ENCODE measurements at regions not wholly inside any gene's neighbourhood (a gene's known extent, or its start where the extent isn't known, plus 50 kb on each side); places are given as distances from the start of the nearest gene placed in this dataset.

DNA sequence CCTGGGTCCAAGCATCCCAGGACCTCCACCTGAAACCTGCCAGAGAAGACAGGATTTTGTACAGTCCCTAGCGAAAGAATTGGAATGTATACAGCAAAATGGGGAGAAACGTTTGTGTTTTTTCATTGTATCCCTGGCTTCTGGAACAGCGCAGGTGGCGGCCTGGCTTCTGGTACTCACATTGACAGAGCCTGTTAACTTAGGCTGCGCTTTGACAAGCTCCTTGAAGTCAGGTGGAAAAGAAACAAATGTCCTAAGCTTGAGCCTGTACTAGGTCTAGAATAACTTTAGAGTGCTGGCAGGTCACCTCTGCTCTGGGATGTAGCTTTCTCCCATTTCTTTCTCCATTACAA, 343.7 kb upstream of the KLF3 start:
- POLR2A ChIA-PET = interaction anchor here (0.6 kb wide), 2 partner anchors 13 to 204 kb away, joined by 4 to 5 read pairs; no protein-coding TSS in a partner anchor
- no peak for TF ChIP-seq CTCF (IDR thresholded peaks at IDR 0.05; ENCODE audit: control extremely low read depth, extremely low read depth, low read depth, missing control alignments)
- CTCF ChIA-PET = interaction anchor here (0.6 to 7.2 kb wide), 35 partner anchors 9 to 814 kb away, joined by 3 to 63 read pairs (median 5); no protein-coding TSS in a partner anchor
- no peak for DNase-seq (ENCODE audit: extremely low spot score)

DNA sequence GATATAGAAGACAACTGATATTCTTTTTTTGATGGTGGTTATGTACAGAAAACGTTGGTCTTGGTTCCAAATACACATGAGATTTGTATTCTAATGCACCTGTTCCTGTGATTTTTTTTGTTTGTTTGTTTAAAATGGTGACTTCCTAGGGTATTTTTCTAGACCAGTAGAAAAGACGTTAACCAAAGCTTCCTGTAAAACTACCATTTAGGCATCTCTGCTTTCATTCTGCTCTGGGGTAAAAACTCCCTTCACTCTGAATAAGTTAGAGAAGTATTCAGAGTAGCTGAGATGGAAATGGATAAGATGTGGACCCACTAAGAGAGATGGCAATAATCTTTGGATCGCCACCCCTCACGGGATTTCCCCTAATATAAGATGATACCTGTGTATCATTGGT, 343.2 kb upstream of the KLF3 start:
- CTCF ChIA-PET = interaction anchor here (0.6 to 7.2 kb wide), 25 partner anchors 9 to 414 kb away, joined by 3 to 63 read pairs (median 5); no protein-coding TSS in a partner anchor
- no peak for TF ChIP-seq CTCF (IDR thresholded peaks at IDR 0.05; ENCODE audit: control extremely low read depth, extremely low read depth, low read depth, missing control alignments)
- POLR2A ChIA-PET = no interaction called here
- no peak for DNase-seq (ENCODE audit: extremely low spot score)

- ChIA-PET CTCF (interaction anchor here (0.7 to 3.4 kb wide), 7 partner anchors 8 to 460 kb away, joined by 3 to 18 read pairs (median 4); partner anchors contain the start of gene TLR10), POLR2A (interaction anchor here (0.5 kb wide), 1 partner anchor 610 kb away, joined by 4 read pairs; no protein-coding TSS in a partner anchor)
- no peak for TF ChIP-seq CTCF (IDR thresholded peaks at IDR 0.05; ENCODE audit: control extremely low read depth, extremely low read depth, low read depth, missing control alignments)
- DNase-seq (ENCODE audit: extremely low spot score) = no peak
Measured at GRCh38 chr4:38322714-38323113, 341.3 kb upstream of the KLF3 start.

DNA sequence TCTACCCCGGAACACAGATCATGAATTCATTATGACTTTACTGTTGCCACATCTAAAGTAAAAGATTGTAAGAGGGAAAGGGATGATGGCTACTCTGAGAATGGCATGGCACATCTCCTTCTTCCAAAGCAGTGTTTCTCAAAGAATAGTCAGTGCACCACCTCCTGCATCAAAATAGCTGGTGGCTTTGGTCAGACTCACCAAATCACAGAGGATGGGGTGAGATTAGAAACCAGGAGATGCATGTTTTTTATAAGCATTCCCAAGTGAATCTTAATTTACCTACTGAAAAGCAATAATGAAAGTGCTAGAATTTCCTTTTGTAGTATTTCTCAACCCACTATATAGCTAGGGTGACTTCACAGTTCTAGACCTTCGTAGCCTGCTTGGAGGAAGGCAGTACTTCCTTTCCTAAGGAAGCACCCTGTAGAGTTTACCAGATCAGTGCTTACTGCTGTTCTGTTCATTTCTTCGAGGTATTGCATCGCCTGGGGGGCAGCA, 340.8 kb upstream of the KLF3 start:
- ChIA-PET CTCF (interaction anchor here (0.7 to 3.4 kb wide), 8 partner anchors 10 to 459 kb away, joined by 3 to 18 read pairs (median 4); partner anchors contain the start of gene TLR10), POLR2A (no interaction called here)
- no peak for TF ChIP-seq CTCF (IDR thresholded peaks at IDR 0.05; ENCODE audit: control extremely low read depth, extremely low read depth, low read depth, missing control alignments)
- no peak for DNase-seq (ENCODE audit: extremely low spot score)

GRCh38 chr4:38324861-38325628, 339.0 kb upstream of the KLF3 start:
- POLR2A ChIA-PET = no interaction called here
- CTCF ChIA-PET = interaction anchor here (1.1 to 3.4 kb wide), 5 partner anchors 37 to 351 kb away, joined by 3 to 18 read pairs (median 3); no protein-coding TSS in a partner anchor
- no peak for DNase-seq (ENCODE audit: extremely low spot score)
- no peak for TF ChIP-seq CTCF (IDR thresholded peaks at IDR 0.05; ENCODE audit: control extremely low read depth, extremely low read depth, low read depth, missing control alignments)

DNA sequence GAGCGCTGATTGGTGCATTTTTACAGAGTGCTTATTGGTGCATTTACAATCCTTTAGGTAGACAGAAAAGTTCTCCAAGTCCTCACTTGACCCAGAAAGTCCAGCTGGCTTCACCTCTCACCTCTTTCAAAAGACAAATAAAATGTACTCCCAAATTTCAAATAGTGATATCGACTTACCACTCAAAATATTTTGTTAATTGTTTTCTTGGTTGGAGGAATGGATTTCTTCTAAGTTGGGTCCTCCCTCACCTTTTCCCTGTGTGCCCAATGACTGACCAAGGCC, 338.4 kb upstream of the KLF3 start:
- ChIA-PET POLR2A (no interaction called here), CTCF (interaction anchor here (0.9 to 1.6 kb wide), 2 partner anchors 15 to 147 kb away, joined by 3 read pairs; no protein-coding TSS in a partner anchor)
- no peak for TF ChIP-seq CTCF (IDR thresholded peaks at IDR 0.05; ENCODE audit: control extremely low read depth, extremely low read depth, low read depth, missing control alignments)
- no peak for DNase-seq (ENCODE audit: extremely low spot score)

Data from GM10248 (cell line).